ENCODE measurements at regions not wholly inside any gene's neighbourhood (a gene's known extent, or its start where the extent isn't known, plus 50 kb on each side); places are given as distances from the start of the nearest gene placed in this dataset.

- Histone ChIP-seq H3K9me3 (no peaks in the 10 kb centered on the region), H3K27me3 (ENCODE audit: low read depth) (no peaks in the 10 kb centered on the region), H3K4me3 (no peak overlapping the region), H3K36me3 (no peaks in the 10 kb centered on the region), H3K4me1 (peaks cover 10% of the 10 kb centered on the region), H3K27ac (no peak overlapping the region)
- ATAC-seq (no peak), DNase-seq (no peak)
- TF ChIP-seq CTCF (IDR thresholded peaks at IDR 0.05), result no peak
- intact Hi-C loops (cut with DNase I), result no loop called here
These were observed 77.2 kb upstream of the TNS3 start for GRCh38 chr7:47658886-47659635.

- intact Hi-C loops (cut with DNase I), result no loop called here
- Histone ChIP-seq H3K4me3 (no peak overlapping the region), H3K27ac (no peak overlapping the region), H3K9me3 (no peaks in the 10 kb centered on the region), H3K27me3 (ENCODE audit: low read depth) (no peaks in the 10 kb centered on the region), H3K36me3 (no peaks in the 10 kb centered on the region), H3K4me1 (peaks cover 12% of the 10 kb centered on the region)
- DNase-seq (no peak), ATAC-seq (no peak)
- TF ChIP-seq CTCF (IDR thresholded peaks at IDR 0.05), result no peak
These were observed 75.2 kb upstream of the TNS3 start for GRCh38 chr7:47657126-47657525.

- DNase-seq (peak; percentile 66), ATAC-seq (no peak)
- no peaks in the 10 kb centered on the region for H3K27me3 ChIP-seq (ENCODE audit: low read depth)
- peaks cover 18% of the 10 kb centered on the region for H3K4me1 ChIP-seq
- no peaks in the 10 kb centered on the region for H3K36me3 ChIP-seq
- H3K27ac ChIP-seq, result no peak overlapping the region
- TF ChIP-seq CTCF (IDR thresholded peaks at IDR 0.05), result no peak
- intact Hi-C loops (cut with DNase I), result no loop called here
- no peak overlapping the region for H3K4me3 ChIP-seq
- no peaks in the 10 kb centered on the region for H3K9me3 ChIP-seq
These were observed 72.9 kb upstream of the TNS3 start for GRCh38 chr7:47654672-47655298.

DNA sequence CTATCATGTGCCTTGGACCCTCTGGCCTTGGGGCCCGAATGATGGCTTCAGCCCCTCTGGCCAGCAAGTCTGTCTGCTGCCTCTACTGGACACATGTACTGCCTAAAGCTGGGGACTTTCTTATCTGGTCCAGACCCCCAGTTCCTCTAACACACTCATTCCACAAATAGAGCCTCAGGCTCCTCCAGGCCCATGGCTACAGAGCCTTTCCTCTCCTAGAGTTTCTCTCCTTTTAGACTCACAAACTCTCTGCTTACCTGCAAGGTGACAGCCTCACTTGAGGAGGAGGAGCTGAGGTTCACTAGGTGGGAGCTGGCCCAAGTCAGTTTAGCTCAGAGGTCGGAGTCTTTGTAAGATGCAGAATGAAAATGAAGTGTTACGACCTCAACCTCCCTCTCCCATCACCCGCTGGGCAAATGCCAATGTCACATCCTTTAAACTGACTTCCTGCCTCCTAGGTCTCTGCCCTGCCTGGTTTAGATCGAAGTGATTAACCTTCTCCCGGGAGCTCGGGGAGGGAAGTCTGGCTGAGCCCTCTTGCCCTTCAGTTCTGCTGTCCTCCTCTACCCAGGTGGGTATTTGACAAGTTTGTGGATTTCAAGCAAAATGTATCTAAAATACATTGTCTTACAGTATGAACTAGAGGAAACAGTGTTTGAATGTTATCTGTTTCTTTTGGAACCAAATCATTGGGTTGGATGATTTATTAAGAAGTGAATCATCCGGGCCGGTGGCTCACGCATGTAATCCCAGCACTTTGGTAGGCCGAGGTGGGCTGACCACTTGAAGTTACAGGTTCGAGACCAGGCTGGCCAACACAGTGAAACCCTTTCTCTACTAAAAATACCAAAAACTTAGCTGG lies 71.9 kb upstream of the TNS3 start:
- no peaks in the 10 kb centered on the region for H3K27me3 ChIP-seq (ENCODE audit: low read depth)
- H3K9me3 ChIP-seq, result no peaks in the 10 kb centered on the region
- ATAC-seq, result no peak
- no peaks in the 10 kb centered on the region for H3K36me3 ChIP-seq
- DNase-seq, result no peak
- H3K4me3 ChIP-seq, result no peak overlapping the region
- H3K4me1 ChIP-seq, result peaks cover 18% of the 10 kb centered on the region
- TF ChIP-seq CTCF (IDR thresholded peaks at IDR 0.05), result no peak
- intact Hi-C loops (cut with DNase I), result no loop called here
- H3K27ac ChIP-seq, result no peak overlapping the region

GRCh38 chr7:47652591-47652990 lies 70.7 kb upstream of the TNS3 start:
- Histone ChIP-seq H3K36me3 (no peaks in the 10 kb centered on the region), H3K4me1 (peaks cover 21% of the 10 kb centered on the region), H3K4me3 (no peak overlapping the region), H3K9me3 (no peaks in the 10 kb centered on the region), H3K27ac (no peak overlapping the region), H3K27me3 (ENCODE audit: low read depth) (no peaks in the 10 kb centered on the region)
- DNase-seq, result no peak
- no peak for TF ChIP-seq CTCF (IDR thresholded peaks at IDR 0.05)
- ATAC-seq, result no peak
- intact Hi-C loops (cut with DNase I), result no loop called here
